Right forelimb (tissue), 1 donor: ENCODE measurements at regions not wholly inside any gene's neighbourhood (a gene's known extent, or its start where the extent isn't known, plus 50 kb on each side); places are given as distances from the start of the nearest gene placed in this dataset.
"Not testable (repeated sequence)": the region's sequence is repeated elsewhere in the genome, so short reads cannot be mapped to it uniquely, and the experiment has no call there.

Experiments
- DNase-seq: peaks from one replicate; pipeline ENCODE4 v3.0.0-alpha.2; 2018

GRCh38 chr10:30696416-30697185 is 67.0 kb upstream of the LYZL2 start:
- not testable (repeated sequence) for DNase-seq

GRCh38 chr10:30695481-30696236 is 66.1 kb upstream of the LYZL2 start:
- DNase-seq: not testable (repeated sequence)

DNA sequence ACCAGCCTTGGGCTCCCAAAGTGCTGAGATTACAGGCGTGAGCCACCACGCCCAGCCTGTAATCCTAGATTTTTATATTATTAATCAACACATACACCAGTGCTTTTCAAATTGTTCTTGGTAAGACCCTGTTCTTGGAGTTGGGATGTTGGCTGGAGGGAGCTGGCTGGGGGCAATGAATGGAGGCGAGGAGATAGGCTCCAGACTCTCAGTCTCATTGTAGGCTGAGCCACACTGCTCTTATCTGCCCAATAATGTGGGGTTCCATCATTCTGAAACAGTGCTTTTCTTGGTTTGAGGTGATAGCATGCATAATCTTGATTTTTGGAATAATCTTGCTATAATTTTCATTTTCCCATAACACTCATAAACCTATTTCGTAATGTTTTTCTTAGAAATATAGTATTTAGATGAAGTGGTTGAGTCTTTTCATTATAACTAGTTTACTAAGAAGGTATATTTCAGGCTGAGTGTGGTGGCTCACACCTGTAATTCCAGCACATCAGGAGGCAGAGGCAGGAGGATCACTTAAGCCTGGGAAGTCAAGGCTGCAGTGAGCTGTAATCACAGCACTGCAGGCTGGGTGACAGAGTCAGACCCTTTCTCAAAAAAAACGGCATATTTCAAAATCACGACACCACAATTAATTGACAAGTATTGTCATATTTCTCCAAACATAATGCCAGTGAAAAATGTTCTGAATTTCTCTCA is 65.1 kb upstream of the LYZL2 start:
- no peak for DNase-seq

DNA sequence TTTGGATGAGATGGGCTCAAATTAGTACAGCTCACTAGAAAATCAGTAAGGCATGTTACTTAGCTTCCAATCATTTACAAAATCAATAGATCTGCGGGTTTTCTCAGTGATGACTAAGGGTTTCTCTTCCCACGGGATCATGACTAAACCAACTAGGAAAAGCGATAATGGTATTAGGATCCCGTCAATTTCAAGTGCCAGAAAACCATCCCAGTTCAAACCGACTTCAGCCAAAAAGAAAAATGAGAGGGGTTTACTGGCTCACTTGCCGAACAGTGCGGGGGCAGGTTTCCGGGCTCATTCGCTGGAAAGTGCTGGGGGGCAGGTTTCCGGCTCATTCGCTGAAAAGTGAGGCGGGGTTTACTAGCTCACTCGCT is 62.1 kb upstream of the LYZL2 start:
- no peak for DNase-seq

GRCh38 chr10:30690948-30691638 is 61.5 kb upstream of the LYZL2 start:
- DNase-seq: not testable (repeated sequence)

GRCh38 chr10:30688456-30688855 is 58.9 kb upstream of the LYZL2 start:
- no peak for DNase-seq

DNA sequence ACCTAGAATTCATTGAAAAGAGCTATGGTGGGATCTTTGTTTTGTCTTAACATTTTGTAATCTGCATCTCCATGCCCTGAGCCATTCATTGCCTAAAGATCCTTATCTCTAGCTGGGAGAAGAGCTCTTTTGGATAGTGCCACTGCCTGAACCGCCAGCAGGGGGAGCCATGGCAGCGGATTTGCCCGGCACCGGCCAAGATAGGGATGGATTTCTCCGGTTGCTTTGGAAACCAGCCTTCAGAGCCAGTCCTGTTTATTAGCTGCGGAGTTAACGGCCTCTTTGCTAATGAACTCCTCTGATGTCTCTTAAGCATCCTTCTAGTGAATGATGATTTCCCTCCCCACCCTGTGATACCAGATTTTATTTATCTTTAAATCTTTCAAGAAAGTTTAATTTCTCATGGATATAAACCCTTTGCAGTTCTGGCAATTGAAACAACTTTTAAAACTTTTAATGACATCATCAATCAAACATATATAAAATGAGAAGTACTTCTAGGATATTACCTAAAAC is 58.2 kb upstream of the LYZL2 start:
- peak; percentile 87 for DNase-seq

DNA sequence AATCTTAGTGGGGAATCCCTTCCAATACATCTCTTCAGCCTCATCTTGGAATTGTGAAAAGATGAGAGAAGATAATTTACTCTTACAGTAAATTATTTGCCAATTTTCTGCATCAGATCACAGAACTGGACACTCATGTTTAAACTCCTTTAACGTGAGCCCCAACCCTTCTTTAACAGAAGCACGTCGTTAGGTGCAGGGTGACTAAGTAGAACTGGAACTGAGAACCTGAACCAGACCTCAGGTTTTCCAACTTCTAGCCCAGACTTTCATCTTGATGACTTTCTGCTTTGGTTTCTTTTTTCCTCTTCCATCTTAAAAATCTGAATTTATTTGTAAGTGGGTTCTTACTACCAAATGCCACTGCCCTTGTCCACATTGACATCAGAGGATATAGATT is 57.2 kb upstream of the LYZL2 start:
- DNase-seq: no peak

- DNase-seq: no peak
These were observed 53.9 kb upstream of the LYZL2 start for GRCh38 chr10:30683496-30683895.

- not testable (repeated sequence) for DNase-seq
These were observed 53.0 kb upstream of the LYZL2 start for GRCh38 chr10:30682377-30683199.

DNA sequence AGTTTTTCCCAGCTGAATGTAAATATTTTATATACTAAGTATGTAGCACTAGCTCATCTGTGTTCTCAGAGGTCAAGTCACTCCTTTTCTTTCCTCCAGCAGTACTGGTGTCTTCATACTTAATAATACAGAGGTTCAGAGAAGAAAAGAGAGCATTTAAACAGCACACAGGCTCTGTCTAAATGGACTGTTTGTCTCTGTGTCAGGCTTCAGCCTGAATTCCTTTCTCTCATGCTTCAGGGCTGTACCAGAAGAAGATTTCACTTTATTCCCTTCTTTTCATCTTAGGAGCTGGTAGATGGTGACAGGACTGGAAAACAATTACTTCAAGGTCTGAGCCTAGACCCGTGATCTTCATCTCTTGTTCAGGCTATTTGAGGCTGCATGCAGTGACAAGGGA is 51.4 kb upstream of the LYZL2 start:
- no peak for DNase-seq
